GM12801 (cell line): ENCODE measurements at regions not wholly inside any gene's neighbourhood (a gene's known extent, or its start where the extent isn't known, plus 50 kb on each side); places are given as distances from the start of the nearest gene placed in this dataset.

Experiments
- CTCF ChIP-seq: IDR thresholded peaks from one replicate; pipeline ENCODE4 v1.5.1; 2011; ENCODE audit warnings: control low read depth; ENCODE audit not compliant: insufficient read length; ENCODE audit errors: extremely low read depth

GRCh38 chr18:71597219-71597618 is 946.9 kb downstream of the CBLN2 start:
- TF ChIP-seq CTCF = no peak

- TF ChIP-seq CTCF = no peak
Observed at GRCh38 chr18:71583252-71583651, 960.9 kb downstream of the CBLN2 start.

- TF ChIP-seq CTCF = no peak
Observed at GRCh38 chr18:71554686-71555085, 989.5 kb downstream of the CBLN2 start.

- TF ChIP-seq CTCF = no peak
Observed at GRCh38 chr18:71541643-71542042, 1002.5 kb downstream of the CBLN2 start.

GRCh38 chr18:71529703-71530303 is 1014.3 kb downstream of the CBLN2 start:
- TF ChIP-seq CTCF = no peak

- TF ChIP-seq CTCF = no peak
Observed at GRCh38 chr18:71523483-71524435, 1020.4 kb downstream of the CBLN2 start.

- no peak for TF ChIP-seq CTCF
Observed at GRCh38 chr18:71505526-71505925, 1038.6 kb downstream of the CBLN2 start.
